IMR-90 (cell line): ENCODE measurements at regions not wholly inside any gene's neighbourhood (a gene's known extent, or its start where the extent isn't known, plus 50 kb on each side); places are given as distances from the start of the nearest gene placed in this dataset.

Experiments
- CHD1 ChIP-seq: IDR thresholded peaks from 2 replicates; pipeline ENCODE4 v1.6.1; 2012; ENCODE audit warnings: low read depth, low read length, improper control_type of control experiment
- CTCF ChIP-seq: conservative IDR thresholded peaks from 2 replicates; pipeline ENCODE4 v1.5.1; 2012; ENCODE audit warnings: mild to moderate bottlenecking, low read depth, low read length, improper control_type of control experiment
- ELK1 ChIP-seq: fragments of 150-350 bp; IDR thresholded peaks from 2 replicates; pipeline ENCODE4 v1.6.1; 2016; ENCODE audit warnings: low read depth, mild to moderate bottlenecking, low read length, moderate library complexity, borderline replicate concordance
- POLR2A ChIP-seq: IDR thresholded peaks from 2 replicates; pipeline ENCODE4 v1.6.1; 2012; ENCODE audit warnings: mild to moderate bottlenecking, low read depth, low read length
- RFX5 ChIP-seq: IDR thresholded peaks from 2 replicates; pipeline ENCODE4 v1.8.0; 2012; ENCODE audit warnings: low read depth, mild to moderate bottlenecking, low read length, moderate library complexity
- USF2 ChIP-seq: fragments of 150-350 bp; IDR thresholded peaks from 2 replicates; pipeline ENCODE4 v1.6.1; 2017; ENCODE audit warnings: mild to moderate bottlenecking, antibody characterized with exemption, low read length, low read depth

GRCh38 chr2:20882466-20883170 lies 59.7 kb upstream of the LDAH start:
- TF ChIP-seq POLR2A (no peak), CTCF (no peak), USF2 (no peak), CHD1 (no peak), RFX5 (no peak), ELK1 (no peak)
